ENCODE measurements at regions not wholly inside any gene's neighbourhood (a gene's known extent, or its start where the extent isn't known, plus 50 kb on each side); places are given as distances from the start of the nearest gene placed in this dataset.

- Histone ChIP-seq H3K27me3 (ENCODE audit: control insufficient read depth in 3 of 3, insufficient read depth in 3 of 3, low read length in 2 of 3) (no peaks in the 10 kb centered on the region), H3K36me3 (ENCODE audit: control insufficient read depth in 4 of 4, insufficient read depth in 4 of 4, low read length in 4 of 4) (no peaks in the 10 kb centered on the region), H3K9me3 (ENCODE audit: control insufficient read depth in 4 of 4, insufficient read depth in 3 of 4, low read length in 3 of 4) (peaks cover 0 to 5% (median 2%) of the 10 kb centered on the region in 4 donors), H3K4me1 (ENCODE audit: control insufficient read depth in 5 of 5, insufficient read depth in 5 of 5, low read length in 5 of 5) (no peaks in the 10 kb centered on the region), H3K4me3 (no peak overlapping the region), H3K27ac (ENCODE audit: low read depth in 1 of 2, low read length in 1 of 2) (no peak overlapping the region), H3K9ac (ENCODE audit: insufficient read depth in 1 of 2, low read length in 2 of 2) (no peak overlapping the region)
- DNase-seq (no peak), ATAC-seq (ENCODE audit: insufficient read depth, low FRiP score) (no peak)
- no peak for TF ChIP-seq CTCF (IDR thresholded peaks at IDR 0.05; ENCODE audit: control extremely low read depth, extremely low read depth)
- WGBS, 2 donors = 74 to 84% methylated on average over 1 of the region's 1 CpG
These were observed 545.6 kb upstream of the EPHA7 start for GRCh38 chr6:93964926-93965325.

- ATAC-seq (ENCODE audit: insufficient read depth, low FRiP score) (no peak), DNase-seq (peak in 2 of 3 donors; percentile 4 to 5)
- Histone ChIP-seq H3K4me1 (ENCODE audit: control insufficient read depth in 5 of 5, insufficient read depth in 5 of 5, low read length in 5 of 5) (no peaks in the 10 kb centered on the region), H3K27ac (ENCODE audit: low read depth in 1 of 2, low read length in 1 of 2) (no peak overlapping the region), H3K9ac (ENCODE audit: insufficient read depth in 1 of 2, low read length in 2 of 2) (no peak overlapping the region), H3K4me3 (no peak overlapping the region), H3K36me3 (ENCODE audit: control insufficient read depth in 4 of 4, insufficient read depth in 4 of 4, low read length in 4 of 4) (no peaks in the 10 kb centered on the region), H3K9me3 (ENCODE audit: control insufficient read depth in 4 of 4, insufficient read depth in 3 of 4, low read length in 3 of 4) (peaks cover 0 to 5% (median 2%) of the 10 kb centered on the region in 4 donors), H3K27me3 (ENCODE audit: control insufficient read depth in 3 of 3, insufficient read depth in 3 of 3, low read length in 2 of 3) (no peaks in the 10 kb centered on the region)
- no peak for TF ChIP-seq CTCF (IDR thresholded peaks at IDR 0.05; ENCODE audit: control extremely low read depth, extremely low read depth)
- 37 to 41% methylated on average over 1 of the region's 1 CpG for WGBS, 2 donors
These were observed 545.0 kb upstream of the EPHA7 start for GRCh38 chr6:93964321-93964720.

- TF ChIP-seq CTCF (IDR thresholded peaks at IDR 0.05; ENCODE audit: control extremely low read depth, extremely low read depth) = no peak
- peaks cover 0 to 4% (median 2%) of the 10 kb centered on the region in 4 donors for H3K9me3 ChIP-seq (ENCODE audit: control insufficient read depth in 4 of 4, insufficient read depth in 3 of 4, low read length in 3 of 4)
- WGBS, 2 donors = 59 to 63% methylated on average over 1 of the region's 1 CpG
- H3K36me3 ChIP-seq (ENCODE audit: control insufficient read depth in 4 of 4, insufficient read depth in 4 of 4, low read length in 4 of 4) = no peaks in the 10 kb centered on the region
- H3K9ac ChIP-seq (ENCODE audit: insufficient read depth in 1 of 2, low read length in 2 of 2) = no peak overlapping the region
- no peak for ATAC-seq (ENCODE audit: insufficient read depth, low FRiP score)
- no peaks in the 10 kb centered on the region for H3K4me1 ChIP-seq (ENCODE audit: control insufficient read depth in 5 of 5, insufficient read depth in 5 of 5, low read length in 5 of 5)
- DNase-seq = no peak
- no peak overlapping the region for H3K27ac ChIP-seq (ENCODE audit: low read depth in 1 of 2, low read length in 1 of 2)
- no peak overlapping the region for H3K4me3 ChIP-seq
- no peaks in the 10 kb centered on the region for H3K27me3 ChIP-seq (ENCODE audit: control insufficient read depth in 3 of 3, insufficient read depth in 3 of 3, low read length in 2 of 3)
These were observed 543.2 kb upstream of the EPHA7 start for GRCh38 chr6:93962566-93962965.

- H3K27me3 ChIP-seq (ENCODE audit: control insufficient read depth in 3 of 3, insufficient read depth in 3 of 3, low read length in 2 of 3) = no peaks in the 10 kb centered on the region
- no peaks in the 10 kb centered on the region for H3K9me3 ChIP-seq (ENCODE audit: control insufficient read depth in 4 of 4, insufficient read depth in 3 of 4, low read length in 3 of 4)
- no peak overlapping the region for H3K9ac ChIP-seq (ENCODE audit: insufficient read depth in 1 of 2, low read length in 2 of 2)
- H3K27ac ChIP-seq (ENCODE audit: low read depth in 1 of 2, low read length in 1 of 2) = no peak overlapping the region
- no peak for TF ChIP-seq CTCF (IDR thresholded peaks at IDR 0.05; ENCODE audit: control extremely low read depth, extremely low read depth)
- ATAC-seq (ENCODE audit: insufficient read depth, low FRiP score) (no peak), DNase-seq (no peak)
- H3K4me3 ChIP-seq = no peak overlapping the region
- WGBS, 2 donors = 59 to 79% methylated on average over 1 of the region's 1 CpG
- H3K36me3 ChIP-seq (ENCODE audit: control insufficient read depth in 4 of 4, insufficient read depth in 4 of 4, low read length in 4 of 4) = no peaks in the 10 kb centered on the region
- no peaks in the 10 kb centered on the region for H3K4me1 ChIP-seq (ENCODE audit: control insufficient read depth in 5 of 5, insufficient read depth in 5 of 5, low read length in 5 of 5)
These were observed 535.2 kb upstream of the EPHA7 start for GRCh38 chr6:93954584-93954983.
